CD8-positive, alpha-beta memory T cell (primary cell): ENCODE measurements at regions not wholly inside any gene's neighbourhood (a gene's known extent, or its start where the extent isn't known, plus 50 kb on each side); places are given as distances from the start of the nearest gene placed in this dataset.
"Not testable (repeated sequence)": the region's sequence is repeated elsewhere in the genome, so short reads cannot be mapped to it uniquely, and the experiment has no call there.

ENCODE experiments used
- CTCF ChIA-PET: fragments of 350-600 bp; sonication (Branson Sonifier 250); formaldehyde crosslinking; loops from one replicate; lab custom pipeline; 2021; ENCODE audit warnings: antibody characterized with exemption; lab: Charles Lee
- POLR2A ChIA-PET: fragments of 350-600 bp; sonication (Branson Sonifier 250); formaldehyde crosslinking; loops from one replicate; lab custom pipeline; 2021; ENCODE audit warnings: antibody characterized with exemption; lab: Charles Lee
- DNase-seq, 5 donors: peaks; one replicate each; pipeline versions ENCODE4 v3.0.0 to v3.0.0-alpha.2; 2020 to 2022; ENCODE audit warnings: mixed read lengths in 1 of 5
- H3K27ac ChIP-seq: one replicate; pipeline ENCODE4 v1.7.0; 2013; ENCODE audit warnings: low read depth, mild to moderate bottlenecking, low read length, moderate library complexity
- H3K27me3 ChIP-seq: 2 replicates; pipeline ENCODE4 v1.7.0; 2013; ENCODE audit warnings: low read length, mild to moderate bottlenecking; ENCODE audit not compliant: insufficient read depth, poor library complexity, severe bottlenecking
- H3K36me3 ChIP-seq: 2 replicates; pipeline ENCODE4 v1.7.0; 2013; ENCODE audit warnings: mild to moderate bottlenecking, low read length, moderate library complexity; ENCODE audit not compliant: insufficient read depth
- H3K4me1 ChIP-seq: 2 replicates; pipeline ENCODE4 v1.7.0; 2013; ENCODE audit warnings: mild to moderate bottlenecking, low read length, moderate library complexity; ENCODE audit not compliant: insufficient read depth
- H3K4me3 ChIP-seq: 2 replicates; pipeline ENCODE4 v1.7.0; 2013; ENCODE audit warnings: mild to moderate bottlenecking, low read length
- H3K9me3 ChIP-seq: 2 replicates; pipeline ENCODE4 v1.7.0; 2013; ENCODE audit warnings: mild to moderate bottlenecking, low read length
- H3K27ac Mint-ChIP-seq, 8 donors: one replicate each; pipeline ENCODE4 v1.8.0; 2020 to 2021; ENCODE audit warnings: mixed read lengths in 8 of 8, mild to moderate bottlenecking in 6 of 8, inconsistent platforms in 3 of 8, moderate library complexity in 3 of 8
- H3K27me3 Mint-ChIP-seq, 2 donors: one replicate each; pipeline ENCODE4 v1.8.0; 2020 to 2021; ENCODE audit warnings: mixed read lengths in 2 of 2, mild to moderate bottlenecking in 1 of 2, moderate library complexity in 1 of 2
- H3K36me3 Mint-ChIP-seq, 3 donors: one replicate each; pipeline ENCODE4 v1.8.0; 2020 to 2021; ENCODE audit warnings: mixed read lengths in 3 of 3, inconsistent platforms in 1 of 3, mild to moderate bottlenecking in 1 of 3
- H3K4me1 Mint-ChIP-seq, 3 donors: one replicate each; pipeline ENCODE4 v1.8.0; 2020 to 2021; ENCODE audit warnings: mixed read lengths in 3 of 3, inconsistent platforms in 1 of 3, mild to moderate bottlenecking in 1 of 3
- H3K4me3 Mint-ChIP-seq, 7 donors: one replicate each; pipeline ENCODE4 v1.8.0; 2020 to 2021; ENCODE audit warnings: mixed read lengths in 7 of 7, mild to moderate bottlenecking in 6 of 7, moderate library complexity in 4 of 7, inconsistent platforms in 2 of 7
- H3K9me3 Mint-ChIP-seq, 5 donors: one replicate each; pipeline ENCODE4 v1.8.0; 2020 to 2022; ENCODE audit warnings: mixed read lengths in 5 of 5, mild to moderate bottlenecking in 3 of 5, moderate library complexity in 2 of 5, inconsistent platforms in 1 of 5

- ChIA-PET POLR2A (no interaction called here), CTCF (no interaction called here)
- no peak overlapping the region for H3K4me3 Mint-ChIP-seq
- Histone ChIP-seq H3K36me3 (no peaks in the 10 kb centered on the region), H3K4me3 (no peak overlapping the region), H3K4me1 (no peaks in the 10 kb centered on the region), H3K27me3 (no peaks in the 10 kb centered on the region), H3K27ac (no peak overlapping the region), H3K9me3 (no peaks in the 10 kb centered on the region)
- H3K4me1 Mint-ChIP-seq, result no peaks in the 10 kb centered on the region
- no peak overlapping the region for H3K27ac Mint-ChIP-seq
- H3K36me3 Mint-ChIP-seq, result no peaks in the 10 kb centered on the region
- peaks cover 3 to 15% of the 10 kb centered on the region in 2 donors for H3K27me3 Mint-ChIP-seq
- H3K9me3 Mint-ChIP-seq, result peaks cover 0 to 3% (median 2%) of the 10 kb centered on the region in 5 donors
- no peak for DNase-seq
These were observed 119.3 kb upstream of the OR9Q1 start for GRCh38 chr11:57904376-57904775.

- CTCF ChIA-PET, result no interaction called here
These were observed 118.2 kb upstream of the OR9Q1 start for GRCh38 chr11:57905439-57905838.

GRCh38 chr11:57908399-57908798 is 115.3 kb upstream of the OR9Q1 start:
- H3K4me1 Mint-ChIP-seq, H3K4me3 Mint-ChIP-seq, H3K27ac ChIP-seq, H3K27me3 ChIP-seq, H3K27ac Mint-ChIP-seq, DNase-seq, H3K36me3 Mint-ChIP-seq, CTCF ChIA-PET, H3K4me3 ChIP-seq, H3K4me1 ChIP-seq, H3K9me3 ChIP-seq, H3K9me3 Mint-ChIP-seq, H3K36me3 ChIP-seq, POLR2A ChIA-PET: not testable (repeated sequence)
- H3K27me3 Mint-ChIP-seq, result peaks cover 0 to 14% of the 10 kb centered on the region in 2 donors

More at GRCh38 chr11:57905439-57905838, 118.2 kb upstream of the OR9Q1 start:
- Mint-ChIP-seq H3K36me3 (no peaks in the 10 kb centered on the region), H3K27me3 (peaks cover 3 to 10% of the 10 kb centered on the region in 2 donors), H3K4me3 (no peak overlapping the region), H3K9me3 (peaks cover 0 to 3% (median 2%) of the 10 kb centered on the region in 5 donors), H3K4me1 (no peaks in the 10 kb centered on the region), H3K27ac (no peak overlapping the region)
- Histone ChIP-seq H3K27me3 (no peaks in the 10 kb centered on the region), H3K9me3 (no peaks in the 10 kb centered on the region), H3K4me3 (no peak overlapping the region), H3K27ac (no peak overlapping the region), H3K36me3 (no peaks in the 10 kb centered on the region), H3K4me1 (no peaks in the 10 kb centered on the region)
- POLR2A ChIA-PET, result no interaction called here
- DNase-seq, result no peak

- POLR2A ChIA-PET, H3K27ac ChIP-seq, H3K9me3 Mint-ChIP-seq, H3K36me3 Mint-ChIP-seq, H3K4me1 ChIP-seq, H3K4me3 Mint-ChIP-seq, CTCF ChIA-PET, H3K9me3 ChIP-seq, H3K27ac Mint-ChIP-seq, DNase-seq, H3K4me3 ChIP-seq, H3K27me3 ChIP-seq, H3K4me1 Mint-ChIP-seq, H3K36me3 ChIP-seq: not testable (repeated sequence)
- peaks cover 3 to 24% of the 10 kb centered on the region in 2 donors for H3K27me3 Mint-ChIP-seq
These were observed 112.2 kb upstream of the OR9Q1 start for GRCh38 chr11:57911522-57911921.

- H3K27me3 Mint-ChIP-seq, result peaks cover 3 to 38% of the 10 kb centered on the region in 2 donors
- H3K4me1 Mint-ChIP-seq, result no peaks in the 10 kb centered on the region
- POLR2A ChIA-PET, result no interaction called here
- no peaks in the 10 kb centered on the region for H3K36me3 Mint-ChIP-seq
- no peak overlapping the region for H3K4me3 Mint-ChIP-seq
- Histone ChIP-seq H3K4me1 (no peaks in the 10 kb centered on the region), H3K36me3 (no peaks in the 10 kb centered on the region), H3K27me3 (no peaks in the 10 kb centered on the region), H3K4me3 (no peak overlapping the region), H3K9me3 (no peaks in the 10 kb centered on the region), H3K27ac (no peak overlapping the region)
- CTCF ChIA-PET, result no interaction called here
- no peak for DNase-seq
- no peak overlapping the region for H3K27ac Mint-ChIP-seq
- peaks cover 0 to 4% (median 0%) of the 10 kb centered on the region in 5 donors for H3K9me3 Mint-ChIP-seq
These were observed 109.7 kb upstream of the OR9Q1 start for GRCh38 chr11:57913715-57914704.

GRCh38 chr11:57917632-57918031 is 106.0 kb upstream of the OR9Q1 start:
- no peak overlapping the region for H3K27ac ChIP-seq
- Mint-ChIP-seq H3K9me3 (no peaks in the 10 kb centered on the region), H3K36me3 (no peaks in the 10 kb centered on the region), H3K4me3 (no peak overlapping the region), H3K27me3 (peaks cover 7 to 33% of the 10 kb centered on the region in 2 donors), H3K4me1 (no peaks in the 10 kb centered on the region), H3K27ac (no peak overlapping the region)
- no peaks in the 10 kb centered on the region for H3K9me3 ChIP-seq
- CTCF ChIA-PET, result no interaction called here
- POLR2A ChIA-PET, result no interaction called here
- no peak overlapping the region for H3K4me3 ChIP-seq
- no peaks in the 10 kb centered on the region for H3K36me3 ChIP-seq
- H3K27me3 ChIP-seq, result no peaks in the 10 kb centered on the region
- DNase-seq, result no peak
- no peaks in the 10 kb centered on the region for H3K4me1 ChIP-seq

GRCh38 chr11:57920971-57921370 is 102.7 kb upstream of the OR9Q1 start:
- no peak for DNase-seq
- H3K4me3 ChIP-seq, result no peak overlapping the region
- H3K27me3 ChIP-seq, result no peaks in the 10 kb centered on the region
- H3K36me3 ChIP-seq, result no peaks in the 10 kb centered on the region
- H3K27ac ChIP-seq, result no peak overlapping the region
- H3K9me3 ChIP-seq, result no peaks in the 10 kb centered on the region
- H3K4me3 Mint-ChIP-seq, result no peak overlapping the region
- H3K4me1 Mint-ChIP-seq, result no peaks in the 10 kb centered on the region
- ChIA-PET POLR2A (no interaction called here), CTCF (no interaction called here)
- peaks cover 7 to 25% of the 10 kb centered on the region in 2 donors for H3K27me3 Mint-ChIP-seq
- H3K36me3 Mint-ChIP-seq, result no peaks in the 10 kb centered on the region
- no peaks in the 10 kb centered on the region for H3K4me1 ChIP-seq
- H3K9me3 Mint-ChIP-seq, result no peaks in the 10 kb centered on the region
- H3K27ac Mint-ChIP-seq, result no peak overlapping the region

- Mint-ChIP-seq H3K27me3 (peaks cover 0 to 10% of the 10 kb centered on the region in 2 donors), H3K36me3 (no peaks in the 10 kb centered on the region), H3K4me3 (no peak overlapping the region), H3K9me3 (no peaks in the 10 kb centered on the region), H3K27ac (no peak overlapping the region), H3K4me1 (no peaks in the 10 kb centered on the region)
- DNase-seq, result no peak
- no peaks in the 10 kb centered on the region for H3K36me3 ChIP-seq
- H3K4me3 ChIP-seq, result no peak overlapping the region
- ChIA-PET POLR2A (no interaction called here), CTCF (no interaction called here)
- no peak overlapping the region for H3K27ac ChIP-seq
- no peaks in the 10 kb centered on the region for H3K9me3 ChIP-seq
- no peaks in the 10 kb centered on the region for H3K4me1 ChIP-seq
- H3K27me3 ChIP-seq, result no peaks in the 10 kb centered on the region
These were observed 91.6 kb upstream of the OR9Q1 start for GRCh38 chr11:57932105-57932504.
